ENCODE measurements at regions not wholly inside any gene's neighbourhood (a gene's known extent, or its start where the extent isn't known, plus 50 kb on each side); places are given as distances from the start of the nearest gene placed in this dataset.
A peak's percentile ranks its signal among the peaks of the same experiment; 100 is the strongest.
"Not testable (repeated sequence)": the region's sequence is repeated elsewhere in the genome, so short reads cannot be mapped to it uniquely, and the experiment has no call there.

DNA sequence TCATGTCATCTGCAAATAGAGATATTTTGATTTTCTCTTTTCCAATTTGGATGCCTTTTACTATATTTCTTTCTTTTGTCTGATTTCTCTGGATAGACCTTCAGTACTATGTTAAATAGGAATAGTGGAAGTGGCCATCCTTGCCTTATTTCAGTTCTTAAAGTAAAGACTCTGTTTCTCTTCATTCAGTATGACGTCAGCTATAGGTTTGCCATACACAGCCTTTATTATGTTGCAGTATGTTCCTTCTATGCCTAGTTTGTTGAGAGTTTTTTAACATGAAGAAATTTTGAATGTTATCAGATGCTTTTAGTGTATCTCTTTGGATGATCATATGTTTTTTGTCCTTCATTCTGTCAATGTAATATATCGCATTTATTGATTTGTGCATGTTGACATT, 566.7 kb upstream of the ROBO1 start:
- DNase-seq (ENCODE audit: low spot score): no peak

DNA sequence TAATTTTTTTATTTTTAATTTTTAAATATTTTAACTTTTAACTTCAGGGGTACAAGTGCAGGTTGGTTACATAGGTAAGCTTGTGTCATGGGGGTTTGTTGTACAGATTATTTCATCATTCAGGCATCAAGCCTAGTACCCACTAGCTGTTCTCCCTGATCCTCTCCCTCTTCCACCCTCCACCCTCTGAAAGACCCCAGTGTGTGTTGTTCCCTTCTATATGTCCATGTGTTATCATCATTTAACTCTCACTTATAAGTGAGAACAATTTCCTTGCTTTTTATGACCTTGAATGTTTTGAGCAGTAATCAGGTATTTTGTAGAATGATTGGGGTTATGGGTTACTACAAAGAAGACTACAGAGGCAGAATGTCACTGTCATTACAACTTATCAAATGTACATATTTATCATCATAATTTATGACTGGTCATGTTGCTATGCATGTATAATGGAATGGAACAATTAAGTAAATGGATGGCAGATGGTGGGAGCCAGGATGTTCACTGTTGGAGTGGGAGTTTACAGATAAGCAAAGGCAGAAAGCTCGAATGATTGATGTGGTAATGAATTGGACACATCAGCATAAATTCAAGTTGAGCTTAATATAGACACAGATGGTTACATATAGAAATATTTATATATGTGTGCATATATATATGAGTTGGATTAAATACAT, 563.8 kb upstream of the ROBO1 start:
- no peak for DNase-seq (ENCODE audit: low spot score)

DNA sequence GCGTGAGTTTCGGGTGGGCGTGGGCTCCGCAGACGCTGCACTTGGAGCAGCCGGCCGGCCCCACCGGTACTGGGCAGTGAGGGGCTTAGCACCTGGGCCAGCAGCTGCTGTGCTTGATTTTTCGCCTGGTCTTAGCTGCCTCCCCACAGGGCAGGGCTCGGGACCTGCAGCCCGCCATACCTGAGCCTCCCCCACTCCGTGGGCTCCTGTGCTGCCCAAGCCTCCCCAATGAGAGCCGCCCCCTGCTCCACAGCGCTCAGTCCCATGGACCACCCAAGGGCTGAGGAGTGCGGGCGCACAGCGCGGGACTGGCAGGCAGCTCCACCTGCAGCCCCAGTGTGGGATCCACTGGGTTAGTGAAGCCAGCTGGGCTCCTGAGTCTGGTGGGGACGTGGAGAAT, 546.7 kb upstream of the ROBO1 start:
- DNase-seq (ENCODE audit: low spot score): not testable (repeated sequence)

DNA sequence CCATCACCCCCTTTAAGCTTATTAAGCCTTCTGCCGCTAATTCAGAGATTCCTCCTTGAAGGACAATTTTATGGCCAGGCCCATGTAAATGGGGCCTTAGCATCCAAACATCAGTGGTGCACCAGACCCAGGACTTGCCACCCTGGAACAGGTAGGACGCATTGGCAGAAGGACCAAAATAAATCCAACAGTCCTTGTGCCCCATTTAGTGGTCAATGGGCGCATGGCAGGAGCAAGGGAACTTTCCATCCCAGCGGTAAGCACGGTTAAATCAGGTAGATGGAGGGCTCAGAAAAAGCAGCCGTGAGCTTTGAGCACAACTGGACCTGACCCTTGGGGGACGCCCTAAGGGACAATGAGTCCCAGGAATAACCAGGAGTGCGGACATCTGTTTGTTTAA, 540.8 kb upstream of the ROBO1 start:
- DNase-seq (ENCODE audit: low spot score): no peak

GRCh38 chr3:80307844-80308243, 540.0 kb upstream of the ROBO1 start:
- peak; percentile 5 for DNase-seq (ENCODE audit: low spot score)

GRCh38 chr3:80297720-80298119, 529.9 kb upstream of the ROBO1 start:
- no peak for DNase-seq (ENCODE audit: low spot score)

DNA sequence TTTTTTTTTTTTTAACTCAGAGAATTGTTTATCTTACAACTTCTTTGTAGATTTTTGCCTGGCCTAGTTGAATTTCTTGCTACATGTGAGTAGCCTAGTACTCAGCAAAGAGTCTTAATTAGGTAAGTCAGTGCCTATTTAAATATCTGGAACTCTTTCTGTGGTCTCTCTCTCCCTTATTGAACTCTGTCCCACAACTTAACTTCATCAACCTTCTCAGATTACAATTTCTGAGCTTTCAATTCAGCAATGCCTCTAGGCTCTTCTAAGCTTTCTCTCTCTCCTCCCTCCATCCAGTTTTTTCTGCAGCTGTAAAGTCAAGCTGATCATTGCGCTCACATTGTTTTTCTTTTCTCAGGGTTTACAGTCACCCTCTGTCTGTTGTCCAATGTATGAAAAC, 517.6 kb upstream of the ROBO1 start:
- no peak for DNase-seq (ENCODE audit: low spot score)

GRCh38 chr3:80283783-80284182, 516.0 kb upstream of the ROBO1 start:
- no peak for DNase-seq (ENCODE audit: low spot score)

DNA sequence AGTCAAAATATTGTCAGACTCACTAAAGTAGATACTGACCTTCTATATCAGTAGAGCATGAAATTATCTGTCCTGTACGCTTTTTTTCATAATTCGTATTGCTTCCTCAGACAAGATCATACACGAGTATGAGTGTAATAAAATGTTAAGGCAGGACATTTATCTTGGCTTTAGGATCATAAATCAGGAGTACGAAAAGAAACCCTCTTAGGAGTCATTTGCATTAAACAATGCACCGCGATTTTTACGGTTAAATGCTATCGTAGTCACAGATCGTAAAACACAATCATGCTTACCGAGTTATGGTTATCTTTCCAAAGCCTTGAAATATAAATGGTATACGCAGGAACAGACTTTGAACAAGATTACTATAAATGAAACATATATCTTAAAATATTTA, 510.3 kb upstream of the ROBO1 start:
- DNase-seq (ENCODE audit: low spot score): no peak

DNA sequence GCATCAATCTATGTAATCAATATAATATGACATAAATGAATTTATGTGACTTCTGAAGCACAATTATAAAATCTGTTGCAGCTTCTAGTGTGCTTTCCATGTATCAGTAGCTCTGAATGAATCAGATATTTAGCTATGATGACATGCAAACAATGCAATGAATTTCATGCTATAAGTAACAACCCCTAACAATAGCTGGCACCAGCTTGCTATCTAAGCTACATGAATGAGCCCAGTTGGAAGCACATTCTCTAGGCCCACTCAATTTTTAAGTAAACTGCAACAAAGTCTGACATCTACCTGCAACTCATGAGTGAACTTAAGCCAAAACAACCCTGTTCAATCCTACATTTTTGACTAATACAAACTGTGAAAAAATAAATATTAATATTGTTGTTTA, 507.3 kb upstream of the ROBO1 start:
- no peak for DNase-seq (ENCODE audit: low spot score)

DNA sequence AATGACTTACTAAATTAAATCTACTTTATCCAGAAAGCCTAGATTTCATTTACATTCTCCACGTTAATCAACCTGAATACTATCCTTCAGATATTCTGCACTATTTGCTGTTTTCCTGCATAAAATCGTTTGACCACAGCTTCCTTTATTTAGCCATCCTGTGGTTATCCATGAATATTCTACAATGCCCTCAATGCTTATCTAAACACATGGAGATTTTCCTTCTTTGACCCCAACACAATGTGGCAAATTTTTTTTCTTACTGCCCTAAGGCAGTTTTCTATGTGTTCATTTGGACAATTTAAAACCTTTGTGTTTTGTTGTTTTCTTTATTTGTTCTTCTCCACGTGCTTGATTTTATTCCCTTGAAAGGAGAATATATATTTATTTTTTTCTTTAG, 495.5 kb upstream of the ROBO1 start:
- DNase-seq (ENCODE audit: low spot score): no peak

DNA sequence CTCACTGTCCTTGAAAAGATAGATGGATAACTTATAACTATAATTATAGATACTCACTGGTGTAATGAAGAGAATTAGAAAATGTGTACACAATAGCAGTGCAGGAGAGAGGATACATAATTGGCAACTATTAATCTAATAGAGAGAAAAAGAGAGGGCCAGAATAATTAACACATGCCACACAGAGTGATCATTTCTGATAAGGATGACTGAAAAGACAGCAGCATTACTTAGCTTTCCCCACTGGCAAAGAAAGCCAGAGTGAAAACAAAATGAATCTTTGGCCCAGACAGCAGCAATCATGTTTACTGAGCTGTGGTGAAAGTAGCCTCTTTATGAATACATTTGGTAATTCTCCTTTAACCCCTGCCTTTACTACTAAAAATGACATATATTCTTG, 493.3 kb upstream of the ROBO1 start:
- DNase-seq (ENCODE audit: low spot score): no peak

DNA sequence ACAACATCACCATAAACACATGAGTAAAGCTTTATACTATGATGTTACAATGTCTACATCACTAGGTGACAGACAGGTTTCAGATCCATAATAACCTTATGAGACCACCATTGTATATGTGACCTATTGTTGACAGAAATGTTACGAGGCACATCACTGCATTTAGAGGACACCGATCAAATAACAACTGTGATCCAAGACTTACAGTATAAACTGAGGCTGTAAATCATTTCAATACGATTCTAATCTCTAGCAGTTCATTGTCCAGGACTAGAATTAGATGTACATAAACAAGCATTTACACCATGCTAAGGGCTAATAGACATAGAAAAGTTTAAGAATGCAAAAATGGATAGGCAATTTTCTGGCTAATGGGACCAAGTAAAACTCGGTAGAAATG, 491.9 kb upstream of the ROBO1 start:
- no peak for DNase-seq (ENCODE audit: low spot score)

DNA sequence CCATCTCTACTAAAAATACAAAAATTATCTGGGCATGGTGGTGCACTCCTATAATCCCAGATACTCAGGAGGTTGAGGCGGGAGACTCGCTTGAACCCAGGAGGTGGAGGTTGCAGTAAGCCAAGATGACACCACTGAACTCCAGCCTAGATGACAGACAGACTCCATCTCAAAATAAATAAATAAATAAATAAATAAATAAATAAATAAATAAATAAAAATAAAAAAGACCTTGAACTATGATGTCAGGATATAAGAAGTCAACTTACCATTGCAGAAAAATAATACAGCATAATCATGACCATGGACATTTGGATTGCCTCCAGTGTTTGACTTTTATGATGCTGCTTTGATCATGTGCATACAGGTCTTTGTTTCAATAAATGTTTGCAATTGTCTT, 484.3 kb upstream of the ROBO1 start:
- no peak for DNase-seq (ENCODE audit: low spot score)

- no peak for DNase-seq (ENCODE audit: low spot score)
Observed at GRCh38 chr3:80247766-80248165, 480.0 kb upstream of the ROBO1 start.

GRCh38 chr3:80244390-80244789, 476.6 kb upstream of the ROBO1 start:
- DNase-seq (ENCODE audit: low spot score): no peak

- no peak for DNase-seq (ENCODE audit: low spot score)
Observed at GRCh38 chr3:80241791-80242190, 474.0 kb upstream of the ROBO1 start.

DNA sequence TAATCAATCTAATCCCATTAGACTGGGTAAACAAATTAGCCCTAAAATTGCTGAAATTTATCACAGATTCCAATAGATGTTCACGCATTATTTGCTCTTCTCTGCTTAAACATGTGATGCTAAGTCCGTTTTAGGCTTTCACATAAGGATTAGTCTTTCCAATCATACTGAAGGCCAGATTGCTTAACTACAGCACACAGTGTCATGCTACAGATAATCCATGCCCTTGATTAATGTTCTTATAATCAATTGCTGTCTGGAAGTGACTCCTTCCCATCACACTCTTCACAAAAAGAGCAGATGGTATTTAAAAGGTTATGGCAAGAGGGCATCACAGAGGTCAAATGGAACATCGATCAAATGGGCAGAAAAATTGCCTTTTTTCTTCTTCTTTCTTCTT, 471.5 kb upstream of the ROBO1 start:
- DNase-seq (ENCODE audit: low spot score): no peak

DNA sequence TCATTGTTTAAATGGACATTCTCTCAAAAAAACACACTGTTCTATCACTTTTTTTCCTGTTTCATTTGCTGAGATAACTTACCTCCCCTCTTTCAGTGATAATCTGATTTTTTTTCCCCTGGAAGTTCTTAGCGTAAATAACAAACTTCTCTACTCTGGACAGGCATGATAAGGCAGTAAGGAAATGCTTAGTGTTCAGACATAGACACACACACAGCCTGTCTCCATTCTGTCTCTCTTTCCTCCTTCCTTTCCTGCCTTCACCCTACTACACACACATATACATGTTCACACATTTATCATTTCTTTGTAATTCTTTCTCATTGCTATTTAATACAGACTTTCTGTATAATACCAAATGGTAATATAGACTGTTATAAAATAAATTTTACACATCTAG, 470.8 kb upstream of the ROBO1 start:
- DNase-seq (ENCODE audit: low spot score): no peak

- DNase-seq (ENCODE audit: low spot score): no peak
Observed at GRCh38 chr3:80238152-80238551, 470.4 kb upstream of the ROBO1 start.

DNA sequence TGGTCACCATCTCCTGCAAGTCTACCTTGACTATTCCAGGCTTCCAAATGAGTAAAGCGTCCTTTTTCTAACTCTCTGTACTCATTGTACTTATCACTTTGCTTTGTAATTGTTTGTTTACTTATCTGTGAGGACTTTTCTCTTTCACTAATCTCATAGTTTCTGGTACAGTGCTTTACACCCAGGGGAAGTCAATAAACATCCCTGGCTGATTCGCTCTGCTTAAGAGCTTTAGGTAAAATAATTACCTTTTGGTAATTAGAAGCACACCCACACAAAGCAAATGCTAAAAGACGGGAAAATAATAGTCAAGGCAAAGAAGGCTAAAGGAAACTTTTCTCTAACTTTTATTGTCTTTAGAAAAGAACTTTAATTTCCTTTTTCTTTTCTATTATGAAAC, 466.9 kb upstream of the ROBO1 start:
- no peak for DNase-seq (ENCODE audit: low spot score)

DNA sequence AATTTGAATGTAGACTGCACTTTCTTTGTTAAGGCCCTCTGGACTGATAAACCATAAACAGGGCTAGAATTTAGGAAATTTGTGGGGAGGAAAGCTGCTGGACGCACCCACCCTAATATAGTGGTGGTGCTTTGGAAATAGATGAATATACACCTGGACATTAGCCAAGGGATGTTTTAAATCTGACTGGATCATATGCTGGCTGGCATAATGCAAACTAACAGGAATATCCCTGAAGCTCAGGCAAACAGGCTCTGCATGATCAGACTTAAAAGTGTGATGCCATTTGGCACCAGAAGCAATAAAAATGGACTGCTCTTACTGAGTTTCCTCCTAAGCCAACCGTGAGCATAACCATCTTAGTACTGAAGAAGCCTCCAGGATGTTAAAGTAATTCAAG, 465.8 kb upstream of the ROBO1 start:
- no peak for DNase-seq (ENCODE audit: low spot score)

DNA sequence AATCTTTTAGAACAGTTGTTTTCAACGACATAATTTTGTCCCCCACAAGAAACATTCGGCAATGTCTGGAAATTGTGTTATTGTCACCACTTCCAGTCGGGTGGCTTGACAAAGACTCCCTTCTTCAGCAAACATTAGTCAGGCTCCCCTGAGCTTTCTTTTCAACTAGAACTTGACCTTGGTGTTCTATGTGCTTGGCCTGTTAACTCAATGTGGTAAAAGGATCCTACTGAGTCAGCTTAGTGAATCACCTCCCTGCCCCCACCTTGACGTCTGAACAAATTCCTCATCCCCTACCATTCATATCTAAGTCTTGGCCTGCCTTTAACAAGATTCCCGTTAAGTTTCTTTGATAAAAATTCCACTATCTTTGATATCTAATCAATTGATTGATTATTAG, 465.0 kb upstream of the ROBO1 start:
- no peak for DNase-seq (ENCODE audit: low spot score)

GRCh38 chr3:80230962-80231361, 463.2 kb upstream of the ROBO1 start:
- no peak for DNase-seq (ENCODE audit: low spot score)

DNA sequence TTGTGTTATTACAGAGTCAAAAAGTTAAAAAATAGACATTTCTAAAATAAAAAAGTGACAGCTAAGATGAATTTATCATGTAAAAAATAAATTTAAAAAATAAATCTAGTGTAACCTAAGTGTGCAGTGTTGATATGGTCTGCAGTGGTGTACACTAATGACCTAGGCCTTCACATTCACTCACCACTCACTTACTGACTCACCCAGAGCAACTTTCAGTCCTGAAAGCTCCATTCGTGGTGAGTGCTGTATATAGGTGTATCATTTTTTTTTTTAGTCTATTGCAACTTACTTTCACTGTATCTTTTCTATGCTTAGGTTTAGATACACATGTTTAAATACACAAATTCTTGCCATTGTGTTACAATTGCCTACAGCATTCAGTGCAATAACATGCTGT, 459.4 kb upstream of the ROBO1 start:
- no peak for DNase-seq (ENCODE audit: low spot score)

All from HuH-7 (cell line).